WTC11 (cell line): ENCODE measurements at regions not wholly inside any gene's neighbourhood (a gene's known extent, or its start where the extent isn't known, plus 50 kb on each side); places are given as distances from the start of the nearest gene placed in this dataset.

ENCODE experiments used
- ATAC-seq: fragments of 200-7000 bp; cut with Tn5 transposase; 2 replicates; pipeline ENCODE4 v1.10.0; 2021; ENCODE audit warnings: mild to moderate bottlenecking, moderate library complexity
- CTCF ChIA-PET: fragments of 300-600 bp; sonication (Branson Sonifier 250); formaldehyde crosslinking; loops from one replicate; lab custom pipeline; 2021; ENCODE audit warnings: antibody characterized with exemption; lab: Charles Lee
- POLR2A ChIA-PET: fragments of 350-600 bp; sonication (Branson Sonifier 250); formaldehyde crosslinking; loops from one replicate; lab custom pipeline; 2021; ENCODE audit warnings: antibody characterized with exemption; lab: Charles Lee
- DNase-seq: peaks from one replicate; pipeline ENCODE4 v3.0.0; 2021; ENCODE audit warnings: low spot score
- H3K27ac Mint-ChIP-seq: 2 replicates; pipeline ENCODE4 v1.8.0; 2021; ENCODE audit warnings: mixed read lengths
- H3K27me3 Mint-ChIP-seq: 2 replicates; pipeline ENCODE4 v1.8.0; 2021; ENCODE audit warnings: low read depth, mild to moderate bottlenecking, moderate library complexity, mixed read lengths
- H3K36me3 Mint-ChIP-seq: 2 replicates; pipeline ENCODE4 v1.8.0; 2021; ENCODE audit warnings: mixed read lengths
- H3K4me1 Mint-ChIP-seq: 2 replicates; pipeline ENCODE4 v1.8.0; 2022; ENCODE audit warnings: mixed read lengths
- H3K4me3 Mint-ChIP-seq: 2 replicates; pipeline ENCODE4 v1.8.0; 2021; ENCODE audit warnings: mild to moderate bottlenecking, moderate library complexity, mixed read lengths
- H3K9me3 Mint-ChIP-seq: 2 replicates; pipeline ENCODE4 v1.8.0; 2021; ENCODE audit warnings: mixed read lengths
- AR ChIP-seq: fragments of 250-450 bp; sonication (Bioruptor Pico); IDR thresholded peaks from 2 replicates; pipeline ENCODE4 v1.9.0; 2021; ENCODE audit warnings: mild to moderate bottlenecking
- ATF1 ChIP-seq: sonication (generic); formaldehyde crosslinking; IDR thresholded peaks from 2 replicates; pipeline ENCODE4 v1.8.1; 2023; ENCODE audit warnings: mild to moderate bottlenecking, moderate library complexity, missing genetic modification reagents
- CTCF ChIP-seq: fragments of 200-600 bp; IDR thresholded peaks from 2 replicates; pipeline ENCODE4 v1.8.0; 2022; ENCODE audit warnings: antibody characterized with exemption
- E2F4 ChIP-seq: sonication (generic); formaldehyde crosslinking; IDR thresholded peaks from 2 replicates; pipeline ENCODE4 v1.8.1; 2022; ENCODE audit warnings: low read depth, mild to moderate bottlenecking, moderate library complexity, missing genetic modification reagents, borderline replicate concordance
- ETV6 ChIP-seq: sonication (generic); formaldehyde crosslinking; IDR thresholded peaks from 2 replicates; pipeline ENCODE4 v1.8.1; 2022; ENCODE audit warnings: mild to moderate bottlenecking, missing genetic modification reagents
- FOXJ3 ChIP-seq: sonication (generic); formaldehyde crosslinking; IDR thresholded peaks from 2 replicates; pipeline ENCODE4 v1.9.0; 2021; ENCODE audit warnings: missing genetic modification reagents, mild to moderate bottlenecking, borderline replicate concordance
- FOXK1 ChIP-seq: sonication (generic); formaldehyde crosslinking; IDR thresholded peaks from 2 replicates; pipeline ENCODE4 v1.8.0; 2022; ENCODE audit warnings: mild to moderate bottlenecking, moderate library complexity, missing genetic modification reagents
- IRF1 ChIP-seq: sonication (generic); formaldehyde crosslinking; IDR thresholded peaks from 2 replicates; pipeline ENCODE4 v1.8.0; 2023; ENCODE audit warnings: missing genetic modification reagents
- MXD4 ChIP-seq: fragments of 250-450 bp; sonication (Bioruptor Pico); IDR thresholded peaks from 2 replicates; pipeline ENCODE4 v1.8.0; 2021; ENCODE audit warnings: mild to moderate bottlenecking, moderate library complexity, borderline replicate concordance
- NFE2L1 ChIP-seq: sonication (generic); formaldehyde crosslinking; IDR thresholded peaks from 2 replicates; pipeline ENCODE4 v1.8.1; 2023; ENCODE audit warnings: missing genetic modification reagents
- PREB ChIP-seq: sonication (generic); formaldehyde crosslinking; IDR thresholded peaks from 2 replicates; pipeline ENCODE4 v1.8.1; 2022; ENCODE audit warnings: mild to moderate bottlenecking, missing genetic modification reagents, moderate library complexity, borderline replicate concordance
- SMAD3 ChIP-seq: sonication (generic); formaldehyde crosslinking; IDR thresholded peaks from 2 replicates; pipeline ENCODE4 v1.8.0; 2022; ENCODE audit warnings: missing genetic modification reagents, mild to moderate bottlenecking, borderline replicate concordance
- TEAD4 ChIP-seq: sonication (generic); formaldehyde crosslinking; IDR thresholded peaks from 2 replicates; pipeline ENCODE4 v1.8.0; 2022; ENCODE audit warnings: mild to moderate bottlenecking, missing genetic modification reagents
- ZBTB21 ChIP-seq: sonication (generic); formaldehyde crosslinking; IDR thresholded peaks from 2 replicates; pipeline ENCODE4 v1.8.1; 2023; ENCODE audit warnings: mild to moderate bottlenecking, missing genetic modification reagents, borderline replicate concordance
- ZNF317 ChIP-seq: sonication (generic); formaldehyde crosslinking; IDR thresholded peaks from 2 replicates; pipeline ENCODE4 v1.8.1; 2023; ENCODE audit warnings: low read depth, mild to moderate bottlenecking, moderate library complexity, missing genetic modification reagents, borderline replicate concordance
- ZNF396 ChIP-seq: fragments of 250-450 bp; sonication (Bioruptor Pico); IDR thresholded peaks from 2 replicates; pipeline ENCODE4 v1.8.0; 2021; ENCODE audit warnings: mild to moderate bottlenecking, moderate library complexity, borderline replicate concordance
- ZNF671 ChIP-seq: fragments of 250-450 bp; sonication (Bioruptor Pico); IDR thresholded peaks from 2 replicates; pipeline ENCODE4 v1.8.0; 2021; ENCODE audit warnings: mild to moderate bottlenecking
- TF ChIP-seq, protein P1 (sequence below): fragments of 250-450 bp; sonication (Bioruptor Pico); IDR thresholded peaks from 2 replicates; pipeline ENCODE4 v1.9.0; 2021; ENCODE audit warnings: mild to moderate bottlenecking, borderline replicate concordance
- TF ChIP-seq, protein P2 (sequence below): sonication (generic); formaldehyde crosslinking; IDR thresholded peaks from 2 replicates; pipeline ENCODE4 v1.8.0; 2022; ENCODE audit warnings: mild to moderate bottlenecking, missing genetic modification reagents

DNA sequence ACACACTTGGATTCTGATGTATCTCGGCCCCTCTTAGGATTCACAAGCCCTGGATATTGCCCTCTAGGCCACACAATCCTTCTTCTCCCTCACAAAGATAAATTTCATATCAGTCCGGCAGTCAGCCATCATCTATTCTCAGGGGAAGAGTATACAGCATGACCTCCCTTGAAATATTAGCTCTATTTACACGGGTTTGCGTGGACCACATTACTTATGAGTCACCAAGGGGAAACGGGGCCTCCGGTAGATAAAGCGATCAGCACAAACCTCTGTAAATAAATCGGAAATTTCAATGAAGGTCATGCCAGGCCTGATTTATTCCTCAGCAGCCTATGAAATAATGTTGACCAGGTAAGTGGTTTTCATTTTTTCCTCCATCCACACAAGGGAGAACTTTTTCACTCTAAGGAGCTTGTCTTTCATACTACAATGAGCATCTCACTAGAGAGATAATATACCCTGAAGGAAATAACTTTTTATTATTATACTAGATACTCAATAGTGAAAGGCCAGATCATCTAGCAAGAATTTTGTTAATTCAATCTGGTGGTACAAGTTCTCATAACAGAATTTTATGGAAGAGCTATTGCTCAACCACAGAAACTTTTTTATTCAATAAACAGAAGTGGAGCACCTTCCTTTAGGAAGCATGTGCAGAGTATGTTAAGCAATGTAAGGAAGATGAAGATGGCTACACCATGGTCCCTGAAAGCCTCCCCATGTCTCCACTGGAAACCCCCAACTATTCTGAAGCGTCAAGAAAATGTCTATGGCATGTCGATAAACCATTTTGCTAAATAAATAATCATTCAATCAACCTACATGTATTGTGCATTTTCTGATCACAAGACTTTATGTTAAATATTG lies 125.2 kb upstream of the PIK3C3 start (continued):
- TF ChIP-seq MXD4 (CRISPR knock-in tag) (no peak), FOXJ3 (CRISPR knock-in tag) (no peak), ATF1 (no peak), ZNF671 (CRISPR knock-in tag) (no peak), CTCF (no peak), ZNF396 (CRISPR knock-in tag) (no peak), ETV6 (no peak)
- TF ChIP-seq, protein P1, sequence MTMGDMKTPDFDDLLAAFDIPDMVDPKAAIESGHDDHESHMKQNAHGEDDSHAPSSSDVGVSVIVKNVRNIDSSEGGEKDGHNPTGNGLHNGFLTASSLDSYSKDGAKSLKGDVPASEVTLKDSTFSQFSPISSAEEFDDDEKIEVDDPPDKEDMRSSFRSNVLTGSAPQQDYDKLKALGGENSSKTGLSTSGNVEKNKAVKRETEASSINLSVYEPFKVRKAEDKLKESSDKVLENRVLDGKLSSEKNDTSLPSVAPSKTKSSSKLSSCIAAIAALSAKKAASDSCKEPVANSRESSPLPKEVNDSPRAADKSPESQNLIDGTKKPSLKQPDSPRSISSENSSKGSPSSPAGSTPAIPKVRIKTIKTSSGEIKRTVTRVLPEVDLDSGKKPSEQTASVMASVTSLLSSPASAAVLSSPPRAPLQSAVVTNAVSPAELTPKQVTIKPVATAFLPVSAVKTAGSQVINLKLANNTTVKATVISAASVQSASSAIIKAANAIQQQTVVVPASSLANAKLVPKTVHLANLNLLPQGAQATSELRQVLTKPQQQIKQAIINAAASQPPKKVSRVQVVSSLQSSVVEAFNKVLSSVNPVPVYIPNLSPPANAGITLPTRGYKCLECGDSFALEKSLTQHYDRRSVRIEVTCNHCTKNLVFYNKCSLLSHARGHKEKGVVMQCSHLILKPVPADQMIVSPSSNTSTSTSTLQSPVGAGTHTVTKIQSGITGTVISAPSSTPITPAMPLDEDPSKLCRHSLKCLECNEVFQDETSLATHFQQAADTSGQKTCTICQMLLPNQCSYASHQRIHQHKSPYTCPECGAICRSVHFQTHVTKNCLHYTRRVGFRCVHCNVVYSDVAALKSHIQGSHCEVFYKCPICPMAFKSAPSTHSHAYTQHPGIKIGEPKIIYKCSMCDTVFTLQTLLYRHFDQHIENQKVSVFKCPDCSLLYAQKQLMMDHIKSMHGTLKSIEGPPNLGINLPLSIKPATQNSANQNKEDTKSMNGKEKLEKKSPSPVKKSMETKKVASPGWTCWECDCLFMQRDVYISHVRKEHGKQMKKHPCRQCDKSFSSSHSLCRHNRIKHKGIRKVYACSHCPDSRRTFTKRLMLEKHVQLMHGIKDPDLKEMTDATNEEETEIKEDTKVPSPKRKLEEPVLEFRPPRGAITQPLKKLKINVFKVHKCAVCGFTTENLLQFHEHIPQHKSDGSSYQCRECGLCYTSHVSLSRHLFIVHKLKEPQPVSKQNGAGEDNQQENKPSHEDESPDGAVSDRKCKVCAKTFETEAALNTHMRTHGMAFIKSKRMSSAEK (CRISPR knock-in tag) = no peak

- Mint-ChIP-seq H3K27me3 (peaks cover 11% of the 10 kb centered on the region), H3K4me3 (no peak overlapping the region), H3K9me3 (0 out of 2 replicates have a peak, but pooled peaks cover 3% of the 10 kb centered on the region), H3K4me1 (0 out of 2 replicates have a peak, but pooled peaks cover 4% of the 10 kb centered on the region), H3K36me3 (no peaks in the 10 kb centered on the region), H3K27ac (no peak overlapping the region)
- DNase-seq (no peak), ATAC-seq (no peak)
- TF ChIP-seq IRF1 (CRISPR knock-in tag) (no peak), ZBTB21 (CRISPR knock-in tag) (no peak), NFE2L1 (no peak), PREB (CRISPR knock-in tag) (no peak), E2F4 (CRISPR knock-in tag) (no peak), AR (no peak), SMAD3 (CRISPR knock-in tag) (no peak), TEAD4 (CRISPR knock-in tag) (no peak), FOXK1 (no peak), ZNF317 (CRISPR knock-in tag) (no peak)
- TF ChIP-seq, protein P2, sequence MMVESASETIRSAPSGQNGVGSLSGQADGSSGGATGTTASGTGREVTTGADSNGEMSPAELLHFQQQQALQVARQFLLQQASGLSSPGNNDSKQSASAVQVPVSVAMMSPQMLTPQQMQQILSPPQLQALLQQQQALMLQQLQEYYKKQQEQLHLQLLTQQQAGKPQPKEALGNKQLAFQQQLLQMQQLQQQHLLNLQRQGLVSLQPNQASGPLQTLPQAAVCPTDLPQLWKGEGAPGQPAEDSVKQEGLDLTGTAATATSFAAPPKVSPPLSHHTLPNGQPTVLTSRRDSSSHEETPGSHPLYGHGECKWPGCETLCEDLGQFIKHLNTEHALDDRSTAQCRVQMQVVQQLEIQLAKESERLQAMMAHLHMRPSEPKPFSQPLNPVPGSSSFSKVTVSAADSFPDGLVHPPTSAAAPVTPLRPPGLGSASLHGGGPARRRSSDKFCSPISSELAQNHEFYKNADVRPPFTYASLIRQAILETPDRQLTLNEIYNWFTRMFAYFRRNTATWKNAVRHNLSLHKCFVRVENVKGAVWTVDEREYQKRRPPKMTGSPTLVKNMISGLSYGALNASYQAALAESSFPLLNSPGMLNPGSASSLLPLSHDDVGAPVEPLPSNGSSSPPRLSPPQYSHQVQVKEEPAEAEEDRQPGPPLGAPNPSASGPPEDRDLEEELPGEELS (CRISPR knock-in tag) = no peak
- ChIA-PET CTCF (no interaction called here), POLR2A (no interaction called here)
Measured at GRCh38 chr18:41828137-41828536, 126.9 kb upstream of the PIK3C3 start.
